ENCODE measurements at regions not wholly inside any gene's neighbourhood (a gene's known extent, or its start where the extent isn't known, plus 50 kb on each side); places are given as distances from the start of the nearest gene placed in this dataset.

DNA sequence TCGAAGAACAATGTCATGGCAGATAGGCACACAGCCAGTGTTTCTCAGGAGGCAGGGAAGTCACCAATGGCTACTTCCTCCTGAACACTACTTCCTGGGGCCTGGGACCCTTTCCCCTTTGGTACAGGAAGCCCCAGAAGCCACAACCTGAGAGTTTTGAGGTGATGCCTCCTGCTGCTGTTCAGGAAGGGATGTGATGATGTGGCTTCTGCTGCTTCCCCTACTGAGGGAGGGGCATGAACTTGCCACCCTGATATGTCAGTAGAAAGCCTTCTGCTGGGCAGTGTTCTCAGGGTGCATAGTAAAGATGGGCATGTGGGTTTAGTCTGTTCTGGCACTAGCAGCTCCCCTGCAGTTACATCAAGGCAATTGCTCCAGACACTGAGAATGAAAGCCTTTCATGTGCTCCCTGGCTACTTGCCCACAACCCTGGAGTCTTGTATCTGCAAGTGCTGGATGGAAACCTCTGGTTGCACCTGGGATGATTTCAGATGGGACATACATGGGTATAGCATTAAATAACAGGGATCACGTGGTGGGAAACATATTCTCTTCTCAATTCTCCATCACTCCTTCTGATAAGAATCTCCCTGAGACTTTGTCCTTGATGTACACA, 69.3 kb downstream of the ADRA2A start:
- no peak for TF ChIP-seq CTCF (IDR thresholded peaks at IDR 0.05; ENCODE audit: low read depth, low read length, missing control alignments)
- H3K4me3 ChIP-seq (replicated peaks; ENCODE audit: low read depth, low read length) = no peak overlapping the region
- DNase-seq (ENCODE audit: extremely low read depth, low read depth) = no peak

GRCh38 chr10:111148025-111148424, 71.2 kb downstream of the ADRA2A start:
- no peak for TF ChIP-seq CTCF (IDR thresholded peaks at IDR 0.05; ENCODE audit: low read depth, low read length, missing control alignments)

GRCh38 chr10:111148440-111148839, 71.6 kb downstream of the ADRA2A start:
- TF ChIP-seq CTCF (IDR thresholded peaks at IDR 0.05; ENCODE audit: low read depth, low read length, missing control alignments) = no peak
- DNase-seq (ENCODE audit: extremely low read depth, low read depth) = no peak
- H3K4me3 ChIP-seq (replicated peaks; ENCODE audit: low read depth, low read length) = no peak overlapping the region

More at GRCh38 chr10:111148025-111148424, 71.2 kb downstream of the ADRA2A start:
- no peak for DNase-seq (ENCODE audit: extremely low read depth, low read depth)
- no peak overlapping the region for H3K4me3 ChIP-seq (replicated peaks; ENCODE audit: low read depth, low read length)

DNA sequence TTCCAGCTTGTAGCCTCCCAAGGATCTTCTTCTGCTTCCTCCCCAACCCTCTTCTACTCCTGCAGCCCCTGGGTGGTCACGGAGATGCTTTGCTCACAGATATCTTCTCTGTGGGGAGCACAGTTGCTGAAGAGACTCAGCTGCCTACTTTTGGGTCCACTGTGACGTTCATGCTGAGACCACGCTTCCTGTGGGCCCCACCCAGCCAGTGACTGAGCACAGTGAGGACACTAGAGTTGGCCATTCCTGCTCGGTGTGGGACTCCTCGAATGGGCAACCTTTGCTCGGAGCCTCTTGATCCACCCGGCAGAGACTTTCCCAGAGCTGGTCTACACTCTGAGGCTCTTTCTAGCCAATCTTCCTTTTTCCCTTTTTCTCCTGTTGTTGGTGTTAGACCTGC, 73.9 kb downstream of the ADRA2A start:
- DNase-seq (ENCODE audit: extremely low read depth, low read depth) = no peak
- H3K4me3 ChIP-seq (replicated peaks; ENCODE audit: low read depth, low read length) = no peak overlapping the region
- TF ChIP-seq CTCF (IDR thresholded peaks at IDR 0.05; ENCODE audit: low read depth, low read length, missing control alignments) = no peak

DNA sequence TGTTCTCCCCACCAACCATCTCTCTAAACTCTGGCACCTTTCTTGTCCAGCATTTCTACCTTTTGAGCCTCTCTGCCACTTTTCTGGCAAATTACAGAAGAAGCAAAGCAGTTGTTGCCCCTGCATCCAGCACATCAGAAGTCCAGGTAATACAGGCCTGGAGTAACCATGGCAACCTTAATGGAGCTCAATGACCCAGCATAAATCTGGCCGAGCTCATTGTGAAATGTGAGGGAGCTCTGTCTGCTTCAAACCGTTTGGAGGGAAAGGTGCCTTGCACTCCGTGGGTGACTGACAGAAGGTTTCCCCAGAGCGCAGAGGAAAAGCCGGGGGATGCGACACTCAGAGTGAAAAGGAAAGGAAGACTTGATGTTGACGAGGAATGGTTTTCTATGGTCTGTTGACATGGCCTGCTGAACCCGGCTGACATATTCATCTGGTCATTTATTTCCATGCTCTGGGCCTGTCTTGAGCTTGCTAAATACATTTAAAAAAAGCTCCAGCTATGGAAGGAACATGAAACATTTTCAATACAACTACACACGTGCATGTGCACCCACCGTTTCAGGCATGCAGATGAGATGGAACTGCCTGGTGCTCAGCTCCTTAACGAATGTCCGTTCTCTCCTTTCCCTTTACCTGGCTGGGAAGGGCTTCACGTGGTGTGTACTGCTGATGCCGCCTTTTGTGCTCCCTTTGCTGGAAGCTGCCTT, 74.9 kb downstream of the ADRA2A start:
- no peak for DNase-seq (ENCODE audit: extremely low read depth, low read depth)
- TF ChIP-seq CTCF (IDR thresholded peaks at IDR 0.05; ENCODE audit: low read depth, low read length, missing control alignments) = no peak
- H3K4me3 ChIP-seq (replicated peaks; ENCODE audit: low read depth, low read length) = no peak overlapping the region

DNA sequence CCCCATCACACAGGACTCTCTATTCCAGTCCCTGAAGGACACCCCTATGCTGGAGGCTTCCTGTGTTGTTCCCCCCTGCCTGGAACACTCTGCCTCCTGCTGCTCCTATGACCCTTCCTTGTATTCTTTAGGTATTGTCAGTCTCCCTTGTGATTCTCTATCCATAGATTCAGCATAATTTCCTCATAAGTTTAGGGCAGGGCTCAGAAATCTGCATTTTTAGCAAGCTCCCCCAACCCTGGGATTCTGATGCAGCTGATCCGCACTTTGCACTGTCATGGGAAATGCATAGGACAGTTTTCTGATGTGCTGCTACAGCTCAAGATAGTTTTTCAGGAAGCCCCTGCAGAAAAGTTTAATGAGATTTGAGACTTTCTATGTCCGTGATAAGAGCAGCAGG, 79.9 kb downstream of the ADRA2A start:
- H3K4me3 ChIP-seq (replicated peaks; ENCODE audit: low read depth, low read length) = no peak overlapping the region
- DNase-seq (ENCODE audit: extremely low read depth, low read depth) = no peak
- TF ChIP-seq CTCF (IDR thresholded peaks at IDR 0.05; ENCODE audit: low read depth, low read length, missing control alignments) = no peak
